Fibroblast of peridontal ligament (primary cell): ENCODE measurements at regions not wholly inside any gene's neighbourhood (a gene's known extent, or its start where the extent isn't known, plus 50 kb on each side); places are given as distances from the start of the nearest gene placed in this dataset.
A peak's percentile ranks its signal among the peaks of the same experiment; 100 is the strongest.

Experiments
- DNase-seq: peaks from one replicate; pipeline ENCODE4 v3.0.0-alpha.2; 2010; ENCODE audit errors: extremely low read depth

- DNase-seq: no peak
Observed at GRCh38 chr14:49464885-49465284, 121.3 kb downstream of the RPS29 start.

GRCh38 chr14:49463146-49463545, 123.0 kb downstream of the RPS29 start:
- no peak for DNase-seq

- DNase-seq: peak; percentile 83
Observed at GRCh38 chr14:49461529-49462401, 124.4 kb downstream of the RPS29 start.

GRCh38 chr14:49460662-49461061, 125.5 kb downstream of the RPS29 start:
- DNase-seq: no peak

- no peak for DNase-seq
Observed at GRCh38 chr14:49456589-49456988, 129.6 kb downstream of the RPS29 start.

- no peak for DNase-seq
Observed at GRCh38 chr14:49451938-49452337, 134.2 kb downstream of the RPS29 start.

- DNase-seq: peak; percentile 1
Observed at GRCh38 chr14:49449749-49450148, 136.4 kb downstream of the RPS29 start.

GRCh38 chr14:49447540-49448107, 138.6 kb downstream of the RPS29 start:
- DNase-seq: no peak

GRCh38 chr14:49446801-49447200, 139.4 kb downstream of the RPS29 start:
- DNase-seq: no peak

- no peak for DNase-seq
Observed at GRCh38 chr14:49438256-49438770, 147.9 kb downstream of the RPS29 start.

- DNase-seq: no peak
Observed at GRCh38 chr14:49428076-49428475, 158.1 kb downstream of the RPS29 start.

- DNase-seq: no peak
Observed at GRCh38 chr14:49427117-49427516, 159.1 kb downstream of the RPS29 start.

GRCh38 chr14:49425921-49426320, 160.3 kb downstream of the RPS29 start:
- DNase-seq: no peak

- DNase-seq: peak; percentile 3
Observed at GRCh38 chr14:49424436-49425331, 161.5 kb downstream of the RPS29 start.

GRCh38 chr14:49420201-49420600, 166.0 kb downstream of the RPS29 start:
- DNase-seq: no peak

- no peak for DNase-seq
Observed at GRCh38 chr14:49418789-49419188, 167.4 kb downstream of the RPS29 start.

- no peak for DNase-seq
Observed at GRCh38 chr14:49417790-49418189, 168.4 kb downstream of the RPS29 start.

GRCh38 chr14:49408187-49408933, 177.8 kb downstream of the RPS29 start:
- peak; percentile 37 for DNase-seq

GRCh38 chr14:49405291-49405690, 180.9 kb downstream of the RPS29 start:
- DNase-seq: peak; percentile 69

- DNase-seq: no peak
Observed at GRCh38 chr14:49401373-49401772, 184.8 kb downstream of the RPS29 start.

GRCh38 chr14:49396801-49397200, 189.4 kb downstream of the RPS29 start:
- DNase-seq: no peak
